Bone marrow (tissue), 2 donors: ENCODE measurements at regions not wholly inside any gene's neighbourhood (a gene's known extent, or its start where the extent isn't known, plus 50 kb on each side); places are given as distances from the start of the nearest gene placed in this dataset.

Experiments
- DNase-seq, 2 donors: peaks; one replicate each; lab custom pipeline; 2025; lab: John Stamatoyannopoulos, UW

DNA sequence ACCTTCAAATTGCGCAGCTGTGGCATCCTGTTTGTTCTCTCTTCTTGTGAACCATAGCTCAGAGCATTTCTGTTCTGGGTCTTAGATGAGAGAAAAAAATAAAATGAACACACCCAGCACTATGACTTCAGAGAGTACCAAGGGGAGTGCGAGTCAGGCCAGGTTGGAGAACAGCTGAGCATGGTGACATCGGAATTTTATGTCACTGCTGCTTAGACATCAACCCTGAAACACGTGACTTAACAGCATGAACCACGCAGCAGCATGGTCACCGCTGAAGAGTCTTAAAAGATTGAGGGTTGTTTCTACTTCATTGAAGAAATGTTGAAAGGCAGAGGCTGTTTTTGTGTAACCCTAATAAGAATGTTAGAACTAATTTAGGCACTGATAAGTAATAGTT lies 288.8 kb upstream of the SOX11 start:
- no peak for DNase-seq

DNA sequence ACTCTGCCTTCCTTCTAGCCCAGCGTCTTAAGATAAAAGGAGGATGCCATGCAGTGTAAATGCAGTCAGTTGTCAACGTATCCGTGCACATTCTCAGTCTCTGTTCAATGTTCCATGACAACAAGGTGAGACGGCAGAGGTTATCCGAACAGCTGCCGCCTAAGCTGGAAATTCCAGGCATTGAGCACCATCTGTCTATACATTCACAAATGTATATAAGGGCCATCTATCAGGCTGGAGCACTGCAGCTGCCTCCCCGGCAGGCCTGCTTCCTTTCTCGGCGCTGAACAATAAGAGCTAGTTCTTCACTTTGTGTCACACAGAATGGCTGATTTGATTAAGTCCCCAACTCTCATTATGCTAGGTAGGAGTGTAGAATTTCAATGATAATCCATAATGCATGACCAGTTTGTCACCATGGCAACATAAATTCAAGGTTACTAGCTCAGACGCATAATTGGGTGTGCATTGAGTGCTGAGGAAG lies 282.2 kb upstream of the SOX11 start:
- DNase-seq = no peak

DNA sequence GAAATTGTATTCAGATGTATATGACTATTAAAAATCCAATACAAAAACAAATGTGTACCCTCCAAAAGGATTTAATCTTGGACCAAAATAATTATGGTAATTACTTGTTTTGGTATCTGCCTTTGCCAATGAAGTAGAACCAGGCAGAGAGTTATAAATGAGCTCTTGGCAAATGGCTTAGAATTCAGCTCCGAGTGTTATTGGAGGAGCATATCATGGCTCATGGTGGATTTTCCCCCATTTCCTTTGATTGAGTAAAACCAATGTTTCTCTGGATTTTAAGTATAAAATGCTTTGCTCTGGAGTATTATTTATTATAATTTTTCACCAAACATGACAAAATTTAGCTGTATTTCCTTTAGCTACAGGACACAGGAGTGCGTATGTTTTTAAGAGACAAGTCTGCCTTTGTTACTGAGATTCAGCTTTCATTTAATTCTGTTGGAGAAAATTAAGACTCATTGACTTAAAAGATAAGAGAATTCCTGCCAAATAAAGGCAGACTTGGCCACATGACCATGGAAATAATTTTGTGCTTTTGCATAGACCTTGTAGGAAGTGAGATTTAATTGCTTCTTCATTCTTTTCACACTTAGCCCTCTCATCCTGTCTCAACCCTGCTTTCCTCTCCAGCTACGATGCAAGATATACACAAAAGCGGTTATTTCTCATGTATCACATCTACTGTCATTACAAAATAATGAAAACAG lies 281.0 kb upstream of the SOX11 start:
- DNase-seq = no peak

DNA sequence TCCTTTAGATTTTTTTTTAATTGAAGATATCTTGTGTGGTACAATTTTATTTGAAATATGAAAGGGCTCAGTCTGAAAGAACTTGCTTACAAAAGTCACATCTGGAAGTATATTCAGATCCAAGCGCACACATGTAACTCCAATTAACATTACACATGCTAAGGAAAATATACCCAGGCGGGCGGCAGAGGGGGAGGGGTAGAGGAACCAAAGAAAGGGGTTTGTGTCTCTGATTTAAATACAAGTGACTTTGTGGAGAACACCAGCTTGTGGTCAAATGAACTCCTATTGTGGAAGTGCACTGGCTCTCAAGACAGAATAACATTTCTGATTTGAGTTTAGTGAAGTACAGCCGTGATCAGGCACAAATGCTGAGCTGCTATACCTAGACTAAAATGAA lies 280.2 kb upstream of the SOX11 start:
- DNase-seq = no peak

DNA sequence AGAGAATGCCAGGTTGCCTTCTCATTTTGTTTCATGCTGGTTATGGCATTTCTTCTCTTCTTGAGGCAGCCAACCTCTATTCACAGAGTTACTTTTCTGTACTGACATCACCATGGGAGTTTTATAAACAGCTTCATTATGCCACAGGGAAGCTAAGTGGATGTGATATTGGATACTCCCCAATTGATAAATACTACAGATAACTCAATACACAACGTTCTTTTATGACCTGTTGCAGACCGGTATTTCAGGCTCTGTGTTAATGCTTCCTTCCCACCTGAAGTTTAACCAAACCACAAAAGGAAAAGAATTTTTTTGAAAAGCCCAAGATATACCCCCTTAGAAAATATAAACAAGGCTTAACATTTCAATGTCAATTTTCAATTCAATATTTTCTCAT lies 258.3 kb upstream of the SOX11 start:
- no peak for DNase-seq

DNA sequence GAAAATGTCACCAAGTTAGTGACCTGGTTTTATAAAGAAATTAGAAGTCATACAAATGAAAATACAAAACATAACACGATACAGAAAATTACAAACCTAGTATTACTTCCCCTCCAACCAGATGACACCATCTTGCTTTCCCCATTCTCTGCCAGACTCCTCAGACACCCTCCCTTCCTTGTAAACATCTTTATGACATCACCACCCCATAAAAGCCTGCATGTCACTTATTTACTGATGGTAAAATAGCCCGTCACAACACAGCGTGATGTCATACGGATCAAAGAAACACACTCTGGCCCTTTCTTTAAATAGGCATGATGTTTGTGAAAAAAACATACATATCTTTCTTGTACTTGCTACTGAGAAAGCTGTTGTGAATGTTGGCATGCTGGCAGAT lies 254.8 kb upstream of the SOX11 start:
- DNase-seq = no peak

DNA sequence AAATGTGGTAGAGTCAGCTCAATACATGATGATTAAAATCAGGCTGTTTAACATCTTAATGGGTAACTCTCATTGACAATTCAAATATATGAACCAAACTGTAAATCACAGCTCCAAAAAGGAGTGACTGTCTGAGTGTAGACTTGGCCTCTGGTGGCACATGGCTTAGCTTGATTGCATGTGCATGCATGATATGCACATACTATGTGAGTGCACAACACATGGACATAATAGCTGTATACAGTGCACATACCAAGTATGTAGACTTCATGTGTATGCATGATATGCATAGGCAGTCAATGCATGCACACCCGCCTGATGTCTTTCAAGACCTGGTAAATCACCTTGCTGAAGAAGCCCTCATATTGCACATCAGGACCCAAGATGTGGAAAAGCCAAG lies 252.0 kb upstream of the SOX11 start:
- DNase-seq = no peak

DNA sequence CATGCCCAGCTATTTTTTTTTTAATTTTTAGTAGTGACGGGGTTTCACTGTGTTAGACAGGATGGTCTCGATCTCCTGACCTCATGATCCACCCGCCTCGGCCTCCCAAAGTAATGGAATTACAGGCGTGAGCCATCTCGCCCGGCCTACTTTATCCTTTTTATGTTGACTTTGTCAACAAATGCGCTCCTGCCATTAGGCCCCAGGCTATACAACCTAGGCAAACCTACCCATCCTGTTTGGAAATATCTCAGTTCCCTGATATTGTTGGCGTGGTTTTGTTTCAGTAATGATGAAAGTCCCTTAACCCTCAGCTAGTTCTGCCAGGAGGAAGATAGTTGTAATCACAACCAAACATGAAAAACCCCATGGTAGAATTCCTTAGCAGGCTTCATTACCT lies 249.4 kb upstream of the SOX11 start:
- DNase-seq = no peak

DNA sequence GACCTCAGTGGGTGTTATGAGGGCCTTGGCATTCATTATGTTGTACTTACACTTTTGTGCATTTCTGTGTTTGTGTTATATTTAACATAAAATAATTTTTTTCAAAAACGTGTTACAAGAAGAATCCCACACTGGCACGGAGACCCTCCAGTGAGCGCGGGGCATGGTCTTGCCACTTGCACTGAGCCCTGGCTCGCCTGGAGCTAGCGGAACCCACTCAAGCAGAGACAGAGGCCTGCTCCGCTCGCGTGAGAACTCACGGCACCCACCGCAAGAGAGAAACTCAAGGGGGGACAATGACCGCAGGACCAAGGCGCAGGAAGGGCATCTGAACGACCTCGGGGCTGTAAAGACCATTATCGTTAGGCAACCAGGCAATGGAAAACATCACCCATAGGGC lies 248.0 kb upstream of the SOX11 start:
- DNase-seq = no peak

DNA sequence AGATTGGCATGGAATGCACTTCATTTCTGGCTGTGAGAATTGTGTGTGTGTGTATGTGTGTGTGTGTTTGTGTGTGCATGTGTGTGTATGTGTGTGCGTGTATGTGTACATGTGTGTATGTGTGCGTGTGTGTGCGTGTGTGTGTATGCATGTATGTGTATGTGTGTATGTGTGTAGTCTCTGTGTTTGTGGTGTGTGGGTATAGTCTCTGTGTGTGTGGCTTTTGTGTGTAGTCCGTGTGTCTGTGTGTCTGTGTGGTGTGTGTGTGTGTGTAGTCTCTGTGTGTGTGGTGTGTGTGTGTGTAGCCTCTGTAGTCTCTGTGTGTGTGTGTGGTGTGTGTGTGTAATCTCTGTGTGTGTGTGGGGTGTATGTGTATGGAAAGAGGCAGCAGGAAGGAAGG lies 247.3 kb upstream of the SOX11 start:
- no peak for DNase-seq

DNA sequence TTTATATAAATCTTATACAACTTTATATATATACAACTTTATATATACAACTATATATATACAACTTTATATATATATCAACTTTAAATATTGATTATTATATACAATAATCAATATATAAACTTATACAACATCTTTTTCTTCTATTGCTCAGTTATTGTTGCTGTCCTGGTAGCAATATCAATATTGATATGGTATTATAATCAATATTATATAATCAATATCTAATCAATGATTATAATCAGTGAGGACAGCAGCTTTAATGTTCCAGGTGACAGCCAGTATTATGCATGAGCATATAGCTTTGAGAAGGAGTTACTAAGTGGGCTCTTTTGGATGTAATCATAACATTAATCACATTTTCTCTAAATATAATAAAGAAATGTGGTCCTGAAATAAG lies 242.3 kb upstream of the SOX11 start:
- DNase-seq = no peak

DNA sequence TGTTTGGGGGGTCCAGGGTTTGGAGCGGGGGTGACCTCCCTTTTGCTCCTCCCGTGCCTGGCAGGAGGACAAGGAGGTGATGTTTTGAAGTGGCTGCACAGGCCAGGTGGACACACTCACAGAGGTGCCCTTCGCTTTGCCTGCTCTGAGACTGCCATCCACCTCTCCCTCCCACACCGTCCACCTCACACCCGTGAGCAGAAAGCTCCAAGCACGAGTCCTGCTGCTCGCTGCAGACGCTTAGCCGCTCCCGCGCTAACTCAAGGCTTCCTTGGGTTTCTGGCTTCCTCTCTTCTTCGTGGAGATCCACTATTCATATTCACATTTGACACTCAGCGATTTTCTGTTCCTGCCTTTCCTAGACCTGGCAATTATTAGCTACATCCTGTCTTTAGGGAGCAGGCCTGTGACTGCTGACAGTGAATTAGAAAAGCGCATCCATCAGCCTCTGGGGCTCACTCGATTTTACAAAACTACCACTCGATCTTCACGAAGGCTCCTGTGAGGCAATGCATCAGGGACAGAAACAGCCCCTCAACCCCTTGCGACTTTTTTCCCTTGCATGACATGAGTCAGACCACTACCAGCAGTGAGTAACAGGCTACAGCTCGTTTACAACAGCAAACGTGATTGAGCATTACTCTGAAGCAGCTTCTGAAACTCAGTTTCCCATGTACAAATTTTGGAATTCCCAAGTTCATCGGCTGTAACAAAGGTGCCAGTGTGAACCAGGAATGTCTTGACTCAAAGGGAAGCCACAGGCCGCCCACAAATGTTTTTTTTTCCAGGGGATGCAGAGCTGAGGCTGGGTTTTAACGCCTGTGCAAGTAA lies 238.7 kb upstream of the SOX11 start:
- no peak for DNase-seq

DNA sequence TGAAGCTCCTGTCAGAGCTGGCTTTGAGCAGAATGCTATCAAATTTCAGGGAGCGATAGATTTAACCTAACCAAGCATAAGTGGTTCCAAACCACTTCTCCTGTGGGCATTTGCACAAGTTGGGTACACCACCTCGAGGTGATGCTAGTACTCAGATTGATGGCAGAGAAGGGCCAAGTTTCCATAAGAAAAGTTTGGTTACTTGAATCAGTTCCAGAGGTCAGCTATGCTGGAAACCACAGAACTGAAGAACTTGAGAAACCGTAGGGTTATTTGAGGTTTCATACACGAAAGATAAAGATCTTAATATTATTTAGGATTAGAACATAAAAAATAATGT lies 238.2 kb upstream of the SOX11 start:
- no peak for DNase-seq

DNA sequence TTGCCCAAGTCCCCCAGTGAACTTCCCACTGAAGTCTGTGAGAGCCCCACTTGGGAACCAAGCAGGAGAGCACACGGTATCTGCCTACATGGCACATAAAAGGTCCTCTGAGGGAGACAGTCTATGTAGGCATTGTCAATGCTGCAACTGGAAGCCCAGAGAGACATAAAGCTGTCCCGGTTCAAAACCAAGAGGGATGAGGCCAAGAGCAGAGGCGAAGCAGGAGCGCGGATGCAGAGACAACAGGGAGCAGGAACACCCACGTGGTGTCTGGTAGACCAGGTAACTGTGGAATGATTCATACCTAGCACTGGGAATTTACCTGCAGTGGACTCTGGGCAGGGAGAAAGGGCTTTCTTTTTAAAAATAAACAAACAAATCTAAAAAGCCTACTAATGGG lies 233.1 kb upstream of the SOX11 start:
- DNase-seq = no peak

DNA sequence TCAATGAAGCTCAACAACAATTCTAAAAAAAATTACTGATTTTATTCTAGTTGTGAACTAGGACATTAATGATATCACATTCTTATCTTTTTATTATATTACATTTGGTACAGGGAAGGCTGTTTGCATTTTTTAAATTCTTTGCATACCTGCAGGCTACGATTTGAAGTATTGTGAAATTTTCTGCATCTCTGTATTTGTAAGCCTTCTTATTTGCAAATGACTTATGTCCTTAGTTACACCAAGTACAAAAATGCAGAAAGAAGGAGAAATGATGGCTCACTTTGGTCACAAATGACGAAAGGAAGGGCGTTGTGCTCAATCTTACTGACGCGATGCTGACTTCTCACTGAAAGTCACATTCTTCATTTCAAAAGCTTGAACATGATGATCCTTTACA lies 227.5 kb upstream of the SOX11 start:
- no peak for DNase-seq

DNA sequence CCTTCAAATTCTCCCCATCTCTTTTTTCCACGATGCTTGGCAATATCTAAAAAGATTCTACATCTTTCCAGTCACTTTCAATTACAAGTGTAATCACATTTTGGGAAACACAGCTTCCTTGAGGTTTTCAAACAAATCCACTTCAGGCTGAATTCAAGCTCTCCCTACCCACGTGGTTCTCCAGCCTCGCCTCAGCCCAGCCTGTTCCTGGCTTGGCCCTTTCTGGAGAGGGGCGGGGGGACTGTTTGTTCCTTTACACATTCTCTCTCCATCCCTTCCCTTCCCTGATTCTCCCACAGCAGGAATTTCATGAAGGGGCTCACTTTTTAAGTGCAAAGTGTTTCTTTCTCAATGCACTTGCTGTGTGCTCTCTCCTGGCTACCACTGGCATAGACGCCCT lies 226.3 kb upstream of the SOX11 start:
- no peak for DNase-seq

DNA sequence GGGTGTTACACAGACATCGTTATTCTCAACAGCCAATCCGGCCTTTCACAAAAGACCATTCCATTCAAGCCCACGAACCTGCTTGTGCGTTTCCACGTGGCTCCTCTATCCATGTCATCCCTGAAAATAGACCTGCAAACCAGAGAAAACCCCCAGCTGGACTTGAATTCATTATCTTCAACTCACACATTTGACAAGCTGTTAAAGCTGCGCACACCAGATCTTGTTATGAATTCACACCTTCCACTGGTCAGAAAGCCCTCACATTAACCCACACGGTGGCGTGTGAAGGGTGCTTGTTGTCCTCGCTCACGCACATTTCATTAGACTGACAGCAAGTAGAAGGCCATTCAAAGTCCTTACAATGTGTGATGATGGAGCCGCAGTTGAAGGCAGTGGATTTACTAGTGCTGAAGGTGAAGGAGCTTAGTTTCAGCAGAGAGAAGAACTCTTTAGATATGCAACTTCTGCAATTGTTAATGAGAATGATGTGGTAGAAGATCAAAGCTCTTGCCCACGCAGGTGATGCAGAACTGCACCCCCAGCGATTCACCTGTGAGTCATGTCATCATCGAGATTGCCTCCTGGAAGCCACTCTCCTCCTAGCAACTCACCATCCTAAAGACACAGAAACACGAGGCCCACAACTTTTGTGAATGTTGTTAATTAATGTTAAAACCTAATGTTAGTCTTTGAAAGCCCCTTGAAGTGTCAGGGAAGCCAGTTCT lies 224.8 kb upstream of the SOX11 start:
- no peak for DNase-seq

DNA sequence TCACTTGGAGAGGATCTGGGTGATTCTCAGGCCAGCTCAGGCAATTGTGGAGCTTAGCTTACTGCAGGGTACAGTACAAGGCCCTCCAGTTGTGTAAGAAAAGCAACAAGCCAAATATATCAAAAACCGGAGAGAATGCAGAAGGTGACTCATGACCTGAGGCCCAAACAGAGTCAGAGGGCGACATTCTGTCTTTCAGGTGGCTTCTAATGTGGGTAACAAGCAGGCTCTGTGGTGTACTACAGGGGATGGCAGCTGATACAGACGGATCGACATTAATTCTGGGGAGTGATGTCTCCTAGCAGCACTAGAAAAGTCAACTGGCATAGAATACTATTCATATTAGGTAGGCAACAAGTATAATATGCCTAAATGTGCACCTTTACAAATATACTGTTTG lies 219.5 kb upstream of the SOX11 start:
- DNase-seq = no peak

DNA sequence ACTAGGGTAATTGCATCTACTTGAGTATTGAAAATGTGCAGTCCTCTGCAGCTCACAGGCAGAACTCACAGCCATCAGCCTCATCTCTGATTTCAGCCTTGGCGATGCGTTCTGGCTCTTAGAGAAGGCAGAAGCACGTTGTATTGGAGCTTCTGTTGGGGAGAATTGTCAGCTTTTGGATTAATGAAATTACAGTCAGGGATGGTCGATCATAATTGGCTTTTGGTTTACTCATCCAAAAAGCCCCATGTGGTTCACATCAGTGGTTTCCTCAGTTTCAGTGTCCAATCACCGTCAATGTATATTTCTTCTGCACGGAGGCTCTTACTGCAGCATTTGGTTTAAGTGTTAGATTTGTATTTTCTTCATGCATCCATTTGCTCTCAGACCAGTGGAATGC lies 218.5 kb upstream of the SOX11 start:
- no peak for DNase-seq

DNA sequence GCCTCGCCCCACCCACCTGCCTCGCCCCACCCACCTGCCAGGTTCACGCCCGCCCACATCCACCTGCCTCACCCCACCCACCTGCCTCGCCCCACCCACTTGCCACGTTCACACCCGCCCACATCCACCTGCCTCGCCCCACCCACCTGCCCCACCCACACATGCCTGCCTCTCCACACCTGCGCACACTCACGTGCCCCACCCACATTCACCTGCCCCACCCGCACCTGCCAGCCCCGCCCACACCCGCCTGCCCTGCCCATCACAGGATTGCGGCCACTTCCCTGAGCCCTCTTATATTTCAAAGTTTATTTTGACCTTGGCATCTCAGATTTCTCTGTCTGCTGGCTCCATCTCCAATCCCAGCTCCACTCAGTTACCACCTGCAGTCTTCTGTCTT lies 217.5 kb upstream of the SOX11 start:
- no peak for DNase-seq

DNA sequence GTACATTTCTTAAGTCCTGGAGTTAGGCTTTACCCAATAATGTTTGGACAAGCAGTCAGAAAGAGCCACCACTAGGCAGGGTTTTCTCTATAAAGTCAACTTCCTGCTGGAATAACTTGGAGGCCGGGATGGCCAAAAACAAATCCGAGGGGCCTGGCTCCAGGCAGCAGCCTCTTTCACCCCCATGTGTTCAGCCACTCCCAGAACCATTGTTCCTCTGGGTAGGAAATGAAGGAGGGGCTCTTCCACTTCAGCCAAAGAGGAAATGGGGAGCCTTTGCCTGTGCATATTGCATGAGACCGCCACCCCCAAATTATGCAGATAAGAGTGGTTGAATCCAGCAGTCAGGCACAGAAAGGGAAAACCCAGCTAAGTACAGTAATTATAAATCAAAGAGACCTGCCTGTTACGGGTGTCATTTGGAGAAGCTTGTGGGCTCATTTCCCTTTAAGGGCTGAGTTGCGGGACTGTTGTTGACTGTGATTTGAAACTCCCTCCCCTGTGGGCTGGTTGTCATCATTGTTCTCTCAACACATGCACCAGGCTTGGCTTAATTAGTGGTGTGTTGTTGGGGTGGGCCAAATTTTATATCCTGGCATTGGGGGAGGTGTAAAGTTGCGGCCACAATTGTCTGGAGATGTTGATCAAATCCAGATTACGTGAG lies 212.8 kb upstream of the SOX11 start:
- no peak for DNase-seq

DNA sequence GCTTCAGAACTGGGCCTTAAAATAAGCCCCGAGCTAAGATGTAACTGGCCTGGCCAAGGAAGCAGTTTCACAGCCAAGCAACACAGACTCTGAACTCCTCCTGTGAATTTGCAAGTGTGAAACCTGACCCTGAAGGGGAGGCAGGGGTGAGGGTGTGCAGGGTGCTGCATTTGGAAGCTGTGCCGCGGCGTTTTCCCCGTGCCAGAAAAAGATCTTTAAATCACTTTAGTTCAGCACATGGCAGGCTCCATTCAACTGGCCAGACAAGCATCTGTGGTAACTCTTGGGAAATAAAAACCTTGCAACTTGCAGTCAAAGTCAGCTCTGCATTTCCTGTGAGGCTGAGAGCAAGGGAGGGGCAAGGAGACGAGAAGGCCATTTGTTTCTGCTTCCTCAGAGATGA lies 209.3 kb upstream of the SOX11 start:
- DNase-seq = no peak

DNA sequence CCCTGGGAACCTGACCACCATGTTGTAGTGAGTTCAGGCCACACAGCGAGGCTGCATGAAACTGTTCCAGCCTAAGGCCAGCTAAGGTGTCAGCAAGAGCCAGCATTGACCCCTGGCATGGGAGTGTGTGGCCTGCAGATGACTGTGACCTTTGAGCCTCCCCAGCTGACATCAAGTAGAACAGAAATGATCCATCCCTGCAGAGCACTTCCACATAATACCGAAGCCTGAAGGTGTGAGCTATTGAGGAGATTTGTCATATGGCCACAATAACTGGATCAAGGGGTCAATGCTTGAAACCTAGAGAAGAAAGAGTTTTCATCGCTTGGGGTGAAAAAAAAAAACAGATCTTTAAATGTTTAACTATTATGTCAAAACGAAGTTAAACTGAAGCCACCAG lies 207.3 kb upstream of the SOX11 start:
- DNase-seq = no peak
